ENCODE measurements at regions not wholly inside any gene's neighbourhood (a gene's known extent, or its start where the extent isn't known, plus 50 kb on each side); places are given as distances from the start of the nearest gene placed in this dataset.

DNA sequence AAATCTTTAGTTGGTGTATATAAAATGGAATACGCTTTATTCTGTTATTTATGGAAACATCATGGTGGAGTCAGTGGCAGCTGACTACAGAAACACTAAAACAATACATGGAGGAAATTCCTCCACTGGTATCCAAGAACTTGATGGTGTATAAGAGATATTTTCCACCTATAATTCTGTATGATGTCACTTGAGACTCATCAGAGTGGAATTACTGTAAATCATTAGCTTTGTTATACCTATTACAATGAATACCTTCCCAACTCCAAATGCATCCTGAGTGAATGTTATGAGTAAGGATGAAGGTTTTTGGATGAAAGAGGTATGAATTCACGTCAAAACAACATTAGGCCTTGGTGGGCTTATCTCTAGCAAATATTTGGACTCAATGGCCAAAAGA is 258.5 kb upstream of the SORL1-AS1 start:
- H3K9ac ChIP-seq (ENCODE audit: low read length), result no peak overlapping the region
- TF ChIP-seq MXI1 (conservative IDR thresholded peaks at IDR 0.05; ENCODE audit: poor library complexity, severe bottlenecking) (no peak), RAD21 (conservative IDR thresholded peaks at IDR 0.05) (no peak), TAF1 (IDR thresholded peaks at IDR 0.05; ENCODE audit: low read depth) (no peak), EP300 (conservative IDR thresholded peaks at IDR 0.05; ENCODE audit: poor library complexity, severe bottlenecking) (no peak), SMC3 (conservative IDR thresholded peaks at IDR 0.05; ENCODE audit: poor library complexity) (no peak), POLR2AphosphoS5 (IDR thresholded peaks at IDR 0.05) (no peak), EZH2 (IDR thresholded peaks at IDR 0.05; ENCODE audit: borderline replicate concordance, insufficient read depth, low read length, poor library complexity, severe bottlenecking) (no peak)
- TF ChIP-seq, protein P1, sequence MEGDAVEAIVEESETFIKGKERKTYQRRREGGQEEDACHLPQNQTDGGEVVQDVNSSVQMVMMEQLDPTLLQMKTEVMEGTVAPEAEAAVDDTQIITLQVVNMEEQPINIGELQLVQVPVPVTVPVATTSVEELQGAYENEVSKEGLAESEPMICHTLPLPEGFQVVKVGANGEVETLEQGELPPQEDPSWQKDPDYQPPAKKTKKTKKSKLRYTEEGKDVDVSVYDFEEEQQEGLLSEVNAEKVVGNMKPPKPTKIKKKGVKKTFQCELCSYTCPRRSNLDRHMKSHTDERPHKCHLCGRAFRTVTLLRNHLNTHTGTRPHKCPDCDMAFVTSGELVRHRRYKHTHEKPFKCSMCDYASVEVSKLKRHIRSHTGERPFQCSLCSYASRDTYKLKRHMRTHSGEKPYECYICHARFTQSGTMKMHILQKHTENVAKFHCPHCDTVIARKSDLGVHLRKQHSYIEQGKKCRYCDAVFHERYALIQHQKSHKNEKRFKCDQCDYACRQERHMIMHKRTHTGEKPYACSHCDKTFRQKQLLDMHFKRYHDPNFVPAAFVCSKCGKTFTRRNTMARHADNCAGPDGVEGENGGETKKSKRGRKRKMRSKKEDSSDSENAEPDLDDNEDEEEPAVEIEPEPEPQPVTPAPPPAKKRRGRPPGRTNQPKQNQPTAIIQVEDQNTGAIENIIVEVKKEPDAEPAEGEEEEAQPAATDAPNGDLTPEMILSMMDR (IDR thresholded peaks at IDR 0.05; ENCODE audit: poor library complexity, severe bottlenecking), result no peak
- TF ChIP-seq, protein P2, sequence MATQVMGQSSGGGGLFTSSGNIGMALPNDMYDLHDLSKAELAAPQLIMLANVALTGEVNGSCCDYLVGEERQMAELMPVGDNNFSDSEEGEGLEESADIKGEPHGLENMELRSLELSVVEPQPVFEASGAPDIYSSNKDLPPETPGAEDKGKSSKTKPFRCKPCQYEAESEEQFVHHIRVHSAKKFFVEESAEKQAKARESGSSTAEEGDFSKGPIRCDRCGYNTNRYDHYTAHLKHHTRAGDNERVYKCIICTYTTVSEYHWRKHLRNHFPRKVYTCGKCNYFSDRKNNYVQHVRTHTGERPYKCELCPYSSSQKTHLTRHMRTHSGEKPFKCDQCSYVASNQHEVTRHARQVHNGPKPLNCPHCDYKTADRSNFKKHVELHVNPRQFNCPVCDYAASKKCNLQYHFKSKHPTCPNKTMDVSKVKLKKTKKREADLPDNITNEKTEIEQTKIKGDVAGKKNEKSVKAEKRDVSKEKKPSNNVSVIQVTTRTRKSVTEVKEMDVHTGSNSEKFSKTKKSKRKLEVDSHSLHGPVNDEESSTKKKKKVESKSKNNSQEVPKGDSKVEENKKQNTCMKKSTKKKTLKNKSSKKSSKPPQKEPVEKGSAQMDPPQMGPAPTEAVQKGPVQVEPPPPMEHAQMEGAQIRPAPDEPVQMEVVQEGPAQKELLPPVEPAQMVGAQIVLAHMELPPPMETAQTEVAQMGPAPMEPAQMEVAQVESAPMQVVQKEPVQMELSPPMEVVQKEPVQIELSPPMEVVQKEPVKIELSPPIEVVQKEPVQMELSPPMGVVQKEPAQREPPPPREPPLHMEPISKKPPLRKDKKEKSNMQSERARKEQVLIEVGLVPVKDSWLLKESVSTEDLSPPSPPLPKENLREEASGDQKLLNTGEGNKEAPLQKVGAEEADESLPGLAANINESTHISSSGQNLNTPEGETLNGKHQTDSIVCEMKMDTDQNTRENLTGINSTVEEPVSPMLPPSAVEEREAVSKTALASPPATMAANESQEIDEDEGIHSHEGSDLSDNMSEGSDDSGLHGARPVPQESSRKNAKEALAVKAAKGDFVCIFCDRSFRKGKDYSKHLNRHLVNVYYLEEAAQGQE (IDR thresholded peaks at IDR 0.05; ENCODE audit: borderline replicate concordance), result no peak
- H3K27me3 ChIP-seq (ENCODE audit: insufficient read depth, low read depth, low read length), result no peaks in the 10 kb centered on the region
- H2AFZ ChIP-seq (ENCODE audit: low read depth, low read length), result no peak overlapping the region
- no peaks in the 10 kb centered on the region for H4K20me1 ChIP-seq (ENCODE audit: insufficient read depth)
- no peaks in the 10 kb centered on the region for H3K79me2 ChIP-seq (replicated peaks; ENCODE audit: insufficient read depth, low read length)
- no peak overlapping the region for H3K4me2 ChIP-seq (ENCODE audit: low read length)
- H3K4me3 ChIP-seq (ENCODE audit: low read length), result no peak overlapping the region
- H3F3A ChIP-seq (ENCODE audit: insufficient read depth, low read length, poor library complexity, severe bottlenecking), result no peaks in the 10 kb centered on the region
- H3K36me3 ChIP-seq (ENCODE audit: insufficient read depth, low read length), result no peaks in the 10 kb centered on the region
- H3K9me2 ChIP-seq (ENCODE audit: insufficient read depth, low read length), result no peaks in the 10 kb centered on the region
- no peak overlapping the region for H3K27ac ChIP-seq (ENCODE audit: low read length)
- H3K9me3 ChIP-seq (ENCODE audit: low read length), result no peaks in the 10 kb centered on the region

DNA sequence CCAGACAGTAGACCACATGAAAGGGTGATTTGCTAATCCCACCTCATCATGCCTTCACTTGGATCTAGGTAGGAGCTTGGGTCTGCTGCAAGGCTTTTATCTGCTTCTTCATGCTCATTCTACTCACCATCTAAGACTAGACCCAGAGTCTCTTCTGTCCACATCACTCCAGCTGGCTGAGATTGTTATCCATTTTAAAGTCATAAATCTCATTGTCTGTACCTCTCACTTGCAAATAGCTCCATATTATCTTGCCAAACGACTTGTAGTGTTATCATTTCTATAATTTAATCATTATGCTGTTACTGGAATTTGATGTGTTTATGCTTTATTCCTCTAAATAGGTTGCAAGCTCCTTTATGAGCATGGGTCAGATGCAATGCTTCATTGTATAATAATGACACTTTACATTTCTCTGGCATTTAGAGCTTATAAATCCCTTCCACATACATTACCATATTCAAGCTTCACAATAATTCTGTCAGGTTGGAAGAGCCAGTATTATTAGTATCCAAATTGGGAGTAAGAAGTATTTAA is 254.2 kb upstream of the SORL1-AS1 start:
- Histone ChIP-seq H3K9me3 (ENCODE audit: low read length) (no peaks in the 10 kb centered on the region), H3K36me3 (ENCODE audit: insufficient read depth, low read length) (no peaks in the 10 kb centered on the region), H3K79me2 (replicated peaks; ENCODE audit: insufficient read depth, low read length) (no peaks in the 10 kb centered on the region), H3K9me2 (ENCODE audit: insufficient read depth, low read length) (no peaks in the 10 kb centered on the region), H2AFZ (ENCODE audit: low read depth, low read length) (no peak overlapping the region), H4K20me1 (ENCODE audit: insufficient read depth) (no peaks in the 10 kb centered on the region), H3F3A (ENCODE audit: insufficient read depth, low read length, poor library complexity, severe bottlenecking) (no peaks in the 10 kb centered on the region), H3K27me3 (ENCODE audit: insufficient read depth, low read depth, low read length) (no peaks in the 10 kb centered on the region), H3K9ac (ENCODE audit: low read length) (no peak overlapping the region), H3K27ac (ENCODE audit: low read length) (no peak overlapping the region), H3K4me3 (ENCODE audit: low read length) (no peak overlapping the region), H3K4me2 (ENCODE audit: low read length) (no peak overlapping the region)
- TF ChIP-seq POLR2AphosphoS5 (IDR thresholded peaks at IDR 0.05), result no peak
- TF ChIP-seq TAF1 (IDR thresholded peaks at IDR 0.05; ENCODE audit: low read depth), result no peak
- TF ChIP-seq, protein P2 (IDR thresholded peaks at IDR 0.05; ENCODE audit: borderline replicate concordance), result no peak

Data from neural cell (in vitro differentiated cells).